H9 (cell line): ENCODE measurements at regions not wholly inside any gene's neighbourhood (a gene's known extent, or its start where the extent isn't known, plus 50 kb on each side); places are given as distances from the start of the nearest gene placed in this dataset.

ENCODE experiments used
- DNase-seq: peaks from one replicate; pipeline ENCODE4 v3.0.0-alpha.2; 2017
- H2AFZ ChIP-seq: one replicate; pipeline ENCODE4 v1.6.1; 2013; ENCODE audit warnings: mild to moderate bottlenecking, low read length, control low read depth, moderate library complexity
- H2AK5ac ChIP-seq: 2 replicates; pipeline ENCODE4 v1.6.1; 2013; ENCODE audit warnings: low read length, control low read depth, mixed read lengths; ENCODE audit not compliant: insufficient read length
- H2BK120ac ChIP-seq: one replicate; pipeline ENCODE4 v1.6.1; 2013; ENCODE audit warnings: low read depth, mild to moderate bottlenecking, low read length, control low read depth, inconsistent platforms; ENCODE audit not compliant: poor library complexity, severe bottlenecking
- H2BK12ac ChIP-seq: 2 replicates; pipeline ENCODE4 v1.6.1; 2013; ENCODE audit warnings: low read length, control low read depth, mixed read lengths, low read depth; ENCODE audit not compliant: insufficient read length
- H2BK15ac ChIP-seq: 2 replicates; pipeline ENCODE4 v1.6.1; 2013; ENCODE audit warnings: low read depth, low read length, control low read depth
- H2BK20ac ChIP-seq: one replicate; pipeline ENCODE4 v1.6.1; 2013; ENCODE audit warnings: low read depth, mild to moderate bottlenecking, low read length, control low read depth, inconsistent platforms; ENCODE audit not compliant: poor library complexity, severe bottlenecking
- H2BK5ac ChIP-seq: 2 replicates; pipeline ENCODE4 v1.6.1; 2013; ENCODE audit warnings: low read length, control low read depth, mixed read lengths; ENCODE audit not compliant: insufficient read length
- H3K14ac ChIP-seq: 2 replicates; pipeline ENCODE4 v1.6.1; 2013; ENCODE audit warnings: low read length, control low read depth; ENCODE audit not compliant: insufficient read depth
- H3K18ac ChIP-seq: 2 replicates; pipeline ENCODE4 v1.6.1; 2013; ENCODE audit warnings: low read depth, mild to moderate bottlenecking, mixed read lengths, low read length, control low read depth; ENCODE audit not compliant: insufficient read length
- H3K23ac ChIP-seq: 2 replicates; pipeline ENCODE4 v1.6.1; 2013; ENCODE audit warnings: low read length, control low read depth, mixed read lengths, low read depth; ENCODE audit not compliant: insufficient read length
- H3K23me2 ChIP-seq: 2 replicates; pipeline ENCODE4 v1.6.1; 2013; ENCODE audit warnings: low read depth, mild to moderate bottlenecking, mixed read lengths, low read length, control low read depth; ENCODE audit not compliant: insufficient read length, poor library complexity, severe bottlenecking
- H3K27ac ChIP-seq: 2 replicates; pipeline ENCODE4 v1.5.1; 2013; ENCODE audit warnings: low read length, control low read depth, mixed read lengths, low read depth; ENCODE audit not compliant: insufficient read length
- H3K27me3 ChIP-seq: 2 replicates; pipeline ENCODE4 v1.6.1; 2013; ENCODE audit warnings: low read length, control low read depth, inconsistent platforms; ENCODE audit not compliant: insufficient read depth
- H3K4ac ChIP-seq: 2 replicates; pipeline ENCODE4 v1.6.1; 2013; ENCODE audit warnings: low read depth, mild to moderate bottlenecking, control low read depth, inconsistent platforms, low read length, moderate library complexity
- H3K4me1 ChIP-seq: 2 replicates; pipeline ENCODE4 v1.6.1; 2013; ENCODE audit warnings: low read length, control low read depth, inconsistent platforms; ENCODE audit not compliant: insufficient read depth
- H3K4me2 ChIP-seq: 2 replicates; pipeline ENCODE4 v1.6.1; 2013; ENCODE audit warnings: low read length, control low read depth, mixed read lengths; ENCODE audit not compliant: insufficient read length, insufficient read depth
- H3K56ac ChIP-seq: 2 replicates; pipeline ENCODE4 v1.6.1; 2013; ENCODE audit warnings: low read depth, mild to moderate bottlenecking, mixed read lengths, low read length, control low read depth; ENCODE audit not compliant: insufficient read length
- H3K79me1 ChIP-seq: 2 replicates; pipeline ENCODE4 v1.6.1; 2013; ENCODE audit warnings: low read depth, mild to moderate bottlenecking, moderate library complexity, low read length, control low read depth, inconsistent platforms; ENCODE audit not compliant: insufficient read depth, poor library complexity, severe bottlenecking
- H3K79me2 ChIP-seq: 2 replicates; pipeline ENCODE4 v1.6.1; 2013; ENCODE audit warnings: low read length, control low read depth, inconsistent platforms; ENCODE audit not compliant: insufficient read depth
- H3K9ac ChIP-seq: 2 replicates; pipeline ENCODE4 v1.6.1; 2013; ENCODE audit warnings: low read length, control low read depth, mixed read lengths; ENCODE audit not compliant: insufficient read length; ENCODE audit errors: extremely low read depth
- H3K9me3 ChIP-seq: one replicate; pipeline ENCODE4 v1.6.1; 2013; ENCODE audit warnings: low read depth, low read length, inconsistent platforms; ENCODE audit not compliant: control insufficient read depth
- H3T11ph ChIP-seq: one replicate; pipeline ENCODE4 v1.6.1; 2013; ENCODE audit warnings: mild to moderate bottlenecking, low read length, control low read depth, inconsistent platforms
- H4K20me1 ChIP-seq: one replicate; pipeline ENCODE4 v1.6.1; 2013; ENCODE audit not compliant: control insufficient read depth, insufficient read length, insufficient read depth
- H4K5ac ChIP-seq: 2 replicates; pipeline ENCODE4 v1.6.1; 2013; ENCODE audit warnings: low read depth, mild to moderate bottlenecking, mixed read lengths, low read length, control low read depth; ENCODE audit not compliant: insufficient read length
- H4K8ac ChIP-seq: replicated peaks from 2 replicates; pipeline ENCODE4 v1.6.1; 2013; ENCODE audit warnings: low read length, control low read depth, mixed read lengths, low read depth; ENCODE audit not compliant: insufficient read length
- H4K91ac ChIP-seq: 2 replicates; pipeline ENCODE4 v1.6.1; 2013; ENCODE audit warnings: low read depth, mild to moderate bottlenecking, moderate library complexity, mixed read lengths, low read length, control low read depth; ENCODE audit not compliant: insufficient read length
- H3K27ac Mint-ChIP-seq, 3 experiments: 2 replicates in 2 of 3; 3 replicates in 1 of 3; pipeline ENCODE4 v1.8.0; 2020 to 2021; ENCODE audit warnings: mixed read lengths in 3 of 3, mild to moderate bottlenecking in 1 of 3, moderate library complexity in 1 of 3
- H3K27me3 Mint-ChIP-seq: 2 replicates; pipeline ENCODE4 v1.8.0; 2021; ENCODE audit warnings: low read depth, mild to moderate bottlenecking, moderate library complexity, mixed read lengths
- H3K36me3 Mint-ChIP-seq, 3 experiments: 2 replicates in 2 of 3; 3 replicates in 1 of 3; pipeline ENCODE4 v1.8.0; 2020 to 2021; ENCODE audit warnings: low read depth in 3 of 3, mixed read lengths in 3 of 3; ENCODE audit not compliant: insufficient read depth in 1 of 3
- H3K4me1 Mint-ChIP-seq, 2 experiments: 2 replicates each; pipeline ENCODE4 v1.8.0; 2020; ENCODE audit warnings: mixed read lengths in 2 of 2
- H3K4me3 Mint-ChIP-seq, 2 experiments: 2 replicates in 1 of 2; 3 replicates in 1 of 2; pipeline ENCODE4 v1.8.0; 2020 to 2021; ENCODE audit warnings: mild to moderate bottlenecking in 2 of 2, mixed read lengths in 2 of 2, moderate library complexity in 1 of 2
- H3K9me3 Mint-ChIP-seq, 2 experiments: 2 replicates in 1 of 2; 3 replicates in 1 of 2; pipeline ENCODE4 v1.8.0; 2020; ENCODE audit warnings: mild to moderate bottlenecking in 2 of 2, mixed read lengths in 2 of 2, moderate library complexity in 1 of 2
- CTCF ChIP-seq: fragments of 200-600 bp; sonication (generic); conservative IDR thresholded peaks from 3 replicates; pipeline ENCODE4 v1.8.0; 2021; ENCODE audit warnings: antibody characterized with exemption, mild to moderate bottlenecking
- WGBS: extraction: QIAGEN DNeasy Blood & Tissue Kit; methylation state at CpG from one replicate; pipeline ENCODE4 v1.1.7; 2013; ENCODE audit warnings: missing lambda C conversion rate, low lambda C conversion rate, mixed read lengths; ENCODE audit not compliant: insufficient read length; ENCODE audit errors: extremely low coverage; 5-methylcytosine and 5-hydroxymethylcytosine counted together

DNA sequence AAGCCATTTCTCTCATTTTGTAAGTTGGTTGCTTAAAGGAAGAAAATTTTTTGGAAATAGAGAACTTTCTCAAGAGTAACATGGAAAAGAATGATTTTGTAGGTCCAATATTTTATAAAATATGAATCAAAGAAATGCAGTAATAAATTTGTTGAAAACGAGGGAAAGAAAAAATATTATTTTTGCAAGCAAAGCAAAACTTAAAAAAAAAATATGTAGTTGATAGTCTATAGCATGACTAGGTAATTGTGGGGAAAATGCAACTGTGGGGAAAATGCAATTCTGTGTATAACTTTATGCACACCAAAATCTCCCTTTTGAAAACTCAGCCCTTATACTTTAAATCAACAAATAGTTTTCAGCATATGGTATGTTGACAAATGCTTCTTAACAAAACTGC, 604.0 kb upstream of the AGTR1 start:
- Mint-ChIP-seq H3K27me3 (no peaks in the 10 kb centered on the region), H3K4me3 (no peak overlapping the region), H3K9me3 (no peaks in the 10 kb centered on the region), H3K27ac (no peak overlapping the region), H3K36me3 (no peaks in the 10 kb centered on the region), H3K4me1 (peaks cover 4 to 18% of the 10 kb centered on the region in 2 experiments)
- no peak overlapping the region for H3K18ac ChIP-seq
- no peak overlapping the region for H3K14ac ChIP-seq
- no peak overlapping the region for H2BK12ac ChIP-seq
- no peak overlapping the region for H4K8ac ChIP-seq
- H2BK20ac ChIP-seq, result no peak overlapping the region
- H3K4me1 ChIP-seq, result no peaks in the 10 kb centered on the region
- H3K4ac ChIP-seq, result no peak overlapping the region
- no peak overlapping the region for H2AK5ac ChIP-seq
- no peaks in the 10 kb centered on the region for H3K79me1 ChIP-seq
- no peak overlapping the region for H3K4me2 ChIP-seq
- no peak overlapping the region for H4K91ac ChIP-seq
- H2AFZ ChIP-seq, result no peak overlapping the region
- no peak overlapping the region for H2BK120ac ChIP-seq
- no peak for TF ChIP-seq CTCF
- 100% methylated on average over 1 of the region's 1 CpG for WGBS
- no peak overlapping the region for H3T11ph ChIP-seq
- no peak overlapping the region for H3K9ac ChIP-seq
- DNase-seq, result no peak
- H3K9me3 ChIP-seq, result no peaks in the 10 kb centered on the region
- no peak overlapping the region for H2BK5ac ChIP-seq
- H3K79me2 ChIP-seq, result no peaks in the 10 kb centered on the region
- no peaks in the 10 kb centered on the region for H3K27me3 ChIP-seq
- no peak overlapping the region for H3K23ac ChIP-seq
- H4K5ac ChIP-seq, result no peak overlapping the region
- no peak overlapping the region for H2BK15ac ChIP-seq
- H3K27ac ChIP-seq, result no peak overlapping the region
- no peaks in the 10 kb centered on the region for H3K23me2 ChIP-seq
- no peak overlapping the region for H3K56ac ChIP-seq
- no peaks in the 10 kb centered on the region for H4K20me1 ChIP-seq
